Esophagus muscularis mucosa (tissue), 4 donors: ENCODE measurements at regions not wholly inside any gene's neighbourhood (a gene's known extent, or its start where the extent isn't known, plus 50 kb on each side); places are given as distances from the start of the nearest gene placed in this dataset.

Source experiments
- CTCF ChIP-seq, 3 experiments: fragments of 200-600 bp in 2 of 3; fragments of 450-650 bp in 1 of 3; sonication (generic) in 2 of 3; IDR thresholded peaks; one replicate each; pipeline ENCODE4 v1.5.1; 2017 to 2019; ENCODE audit warnings: antibody characterized with exemption in 3 of 3, mild to moderate bottlenecking in 2 of 3, moderate library complexity in 1 of 3
- EP300 ChIP-seq: sonication (generic); formaldehyde crosslinking; IDR thresholded peaks from one replicate; pipeline ENCODE4 v1.6.1; 2017; ENCODE audit warnings: antibody characterized with exemption
- POLR2A ChIP-seq: fragments of 450-650 bp; IDR thresholded peaks from one replicate; pipeline ENCODE4 v1.6.1; 2017; ENCODE audit warnings: antibody characterized with exemption, moderate library complexity, mild to moderate bottlenecking, low read depth
- POLR2AphosphoS5 ChIP-seq, 2 donors: sonication (generic); formaldehyde crosslinking; IDR thresholded peaks; one replicate each; pipeline ENCODE4 v1.6.1; 2017; ENCODE audit warnings: antibody characterized with exemption in 2 of 2

DNA sequence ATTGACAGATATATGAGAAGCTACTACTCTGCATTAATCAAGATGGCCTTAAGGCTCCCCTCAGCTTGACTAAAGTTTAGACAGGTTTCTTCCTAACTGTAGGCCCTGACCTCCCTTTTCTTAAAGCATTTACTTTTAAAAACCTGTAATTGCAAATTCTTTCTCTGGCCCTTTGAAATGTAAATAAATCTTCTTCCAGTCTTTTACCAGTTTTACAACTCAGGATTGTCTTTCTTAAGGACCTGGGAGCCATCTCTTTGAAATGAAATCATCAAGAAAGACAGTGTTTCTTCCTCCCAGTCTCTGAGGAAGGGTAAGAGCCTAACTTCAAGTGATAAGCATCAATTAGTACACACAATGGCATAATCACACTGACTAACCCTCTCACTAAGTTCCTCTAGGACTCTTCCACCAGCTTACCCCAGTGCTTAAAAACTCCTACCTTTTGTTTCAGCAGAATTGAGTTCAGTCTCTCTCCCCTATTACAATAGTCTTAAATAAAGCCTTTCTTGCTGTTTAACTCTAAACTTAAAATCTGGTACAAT lies 58.7 kb upstream of the CDH20 start:
- no peak for TF ChIP-seq CTCF (IDR thresholded peaks at IDR 0.05)
- TF ChIP-seq POLR2AphosphoS5 (IDR thresholded peaks at IDR 0.05) = no peak
- TF ChIP-seq EP300 = no peak
- no peak for TF ChIP-seq POLR2A
